ENCODE measurements at regions not wholly inside any gene's neighbourhood (a gene's known extent, or its start where the extent isn't known, plus 50 kb on each side); places are given as distances from the start of the nearest gene placed in this dataset.

- TF ChIP-seq CTCF (IDR thresholded peaks at IDR 0.05) (no peak), POLR2AphosphoS5 (IDR thresholded peaks at IDR 0.05) (no peak), POLR2A (IDR thresholded peaks at IDR 0.05) (no peak)
- H3K27me3 ChIP-seq, result no peaks in the 10 kb centered on the region
- H3K4me1 ChIP-seq, result no peaks in the 10 kb centered on the region
- no peak overlapping the region for H3K27ac ChIP-seq
- intact Hi-C loops (cut with DNase I; ENCODE audit: low total_unique reads), result no loop called here
- no peak for DNase-seq (ENCODE audit: low spot score in 2 of 2)
- H3K9me3 ChIP-seq, result no peaks in the 10 kb centered on the region
- no peak overlapping the region for H3K4me3 ChIP-seq
- H3K36me3 ChIP-seq, result no peaks in the 10 kb centered on the region
Observed at GRCh38 chr5:163357636-163358035, 79.8 kb upstream of the CCNG1 start.

- intact Hi-C loops (cut with DNase I; ENCODE audit: low total_unique reads), result no loop called here
- DNase-seq (ENCODE audit: low spot score in 2 of 2), result no peak
- no peaks in the 10 kb centered on the region for H3K9me3 ChIP-seq
- no peaks in the 10 kb centered on the region for H3K36me3 ChIP-seq
- H3K4me1 ChIP-seq, result no peaks in the 10 kb centered on the region
- H3K27ac ChIP-seq, result no peak overlapping the region
- H3K4me3 ChIP-seq, result no peak overlapping the region
- TF ChIP-seq POLR2AphosphoS5 (IDR thresholded peaks at IDR 0.05), result no peak
- TF ChIP-seq POLR2A (IDR thresholded peaks at IDR 0.05), result no peak
- TF ChIP-seq CTCF (IDR thresholded peaks at IDR 0.05), result no peak
- no peaks in the 10 kb centered on the region for H3K27me3 ChIP-seq
Observed at GRCh38 chr5:163360656-163361055, 76.7 kb upstream of the CCNG1 start.

- Histone ChIP-seq H3K27me3 (no peaks in the 10 kb centered on the region), H3K4me3 (no peak overlapping the region), H3K4me1 (no peaks in the 10 kb centered on the region), H3K36me3 (no peaks in the 10 kb centered on the region), H3K9me3 (no peaks in the 10 kb centered on the region), H3K27ac (no peak overlapping the region)
- intact Hi-C loops (cut with DNase I; ENCODE audit: low total_unique reads), result no loop called here
- DNase-seq (ENCODE audit: low spot score in 2 of 2), result no peak
- TF ChIP-seq POLR2A (IDR thresholded peaks at IDR 0.05) (no peak), CTCF (IDR thresholded peaks at IDR 0.05) (no peak), POLR2AphosphoS5 (IDR thresholded peaks at IDR 0.05) (no peak)
Observed at GRCh38 chr5:163361450-163361849, 75.9 kb upstream of the CCNG1 start.

- TF ChIP-seq CTCF (IDR thresholded peaks at IDR 0.05) (no peak), POLR2AphosphoS5 (IDR thresholded peaks at IDR 0.05) (no peak), POLR2A (IDR thresholded peaks at IDR 0.05) (no peak)
- no peaks in the 10 kb centered on the region for H3K4me1 ChIP-seq
- H3K4me3 ChIP-seq, result no peak overlapping the region
- H3K9me3 ChIP-seq, result no peaks in the 10 kb centered on the region
- intact Hi-C loops (cut with DNase I; ENCODE audit: low total_unique reads), result no loop called here
- no peak for DNase-seq (ENCODE audit: low spot score in 2 of 2)
- H3K27me3 ChIP-seq, result no peaks in the 10 kb centered on the region
- H3K27ac ChIP-seq, result no peak overlapping the region
- no peaks in the 10 kb centered on the region for H3K36me3 ChIP-seq
Observed at GRCh38 chr5:163362840-163363371, 74.5 kb upstream of the CCNG1 start.

- TF ChIP-seq POLR2AphosphoS5 (IDR thresholded peaks at IDR 0.05), result no peak
- no peak for TF ChIP-seq CTCF (IDR thresholded peaks at IDR 0.05)
- no peak for TF ChIP-seq POLR2A (IDR thresholded peaks at IDR 0.05)
- DNase-seq (ENCODE audit: low spot score in 2 of 2), result no peak
- no peak overlapping the region for H3K27ac ChIP-seq
- no peaks in the 10 kb centered on the region for H3K27me3 ChIP-seq
- no peaks in the 10 kb centered on the region for H3K36me3 ChIP-seq
- no peaks in the 10 kb centered on the region for H3K4me1 ChIP-seq
- no peak overlapping the region for H3K4me3 ChIP-seq
- intact Hi-C loops (cut with DNase I; ENCODE audit: low total_unique reads), result no loop called here
- no peaks in the 10 kb centered on the region for H3K9me3 ChIP-seq
Observed at GRCh38 chr5:163363389-163363788, 74.0 kb upstream of the CCNG1 start.

Measured in breast epithelium (tissue), 4 donors.